Mammary epithelial cell (primary cell): ENCODE measurements at regions not wholly inside any gene's neighbourhood (a gene's known extent, or its start where the extent isn't known, plus 50 kb on each side); places are given as distances from the start of the nearest gene placed in this dataset.

Experiments used
- CTCF ChIP-seq, 2 donors: IDR thresholded peaks in 1 of 2; conservative IDR thresholded peaks in 1 of 2; 2 replicates each; pipeline ENCODE4 v1.5.1; 2011 to 2012; ENCODE audit warnings: inconsistent platforms in 2 of 2, low read length in 2 of 2, mild to moderate bottlenecking in 2 of 2, control low read depth in 1 of 2, low read depth in 1 of 2; ENCODE audit not compliant: insufficient read depth in 1 of 2; ENCODE audit errors: extremely low read depth in 1 of 2
- EZH2 ChIP-seq: IDR thresholded peaks from 2 replicates; pipeline ENCODE4 v1.6.1; 2012; ENCODE audit warnings: low read length, inconsistent platforms, borderline replicate concordance

DNA sequence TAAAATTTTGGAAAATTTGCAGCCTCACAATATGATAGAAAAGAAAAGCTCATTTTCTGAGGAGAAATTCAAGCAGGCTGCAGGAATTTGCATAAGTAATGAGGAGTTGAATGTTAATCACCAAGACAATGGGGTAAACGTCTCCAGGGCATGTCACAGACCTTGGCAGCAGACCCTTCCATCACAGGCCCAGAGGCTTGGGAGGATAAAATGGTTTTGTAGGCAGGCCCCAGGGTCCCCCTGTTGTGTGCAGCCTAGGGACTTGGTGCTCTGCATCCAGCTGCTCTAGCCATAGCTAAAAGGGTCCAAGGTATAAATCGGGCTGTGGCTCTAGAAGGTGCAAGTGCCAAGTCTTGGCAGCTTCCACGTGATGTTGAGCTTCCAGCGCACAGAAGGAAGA is 112.2 kb upstream of the FMN2 start:
- TF ChIP-seq CTCF (conservative IDR thresholded peaks at IDR 0.05 in 1 of 2, IDR thresholded peaks at IDR 0.05 in 1 of 2; ENCODE audit: extremely low read depth in 1 of 2, insufficient read depth in 1 of 2, low read depth in 1 of 2, low read length in 2 of 2) = no peak
- TF ChIP-seq EZH2 = no peak
